ENCODE measurements at regions not wholly inside any gene's neighbourhood (a gene's known extent, or its start where the extent isn't known, plus 50 kb on each side); places are given as distances from the start of the nearest gene placed in this dataset.

DNA sequence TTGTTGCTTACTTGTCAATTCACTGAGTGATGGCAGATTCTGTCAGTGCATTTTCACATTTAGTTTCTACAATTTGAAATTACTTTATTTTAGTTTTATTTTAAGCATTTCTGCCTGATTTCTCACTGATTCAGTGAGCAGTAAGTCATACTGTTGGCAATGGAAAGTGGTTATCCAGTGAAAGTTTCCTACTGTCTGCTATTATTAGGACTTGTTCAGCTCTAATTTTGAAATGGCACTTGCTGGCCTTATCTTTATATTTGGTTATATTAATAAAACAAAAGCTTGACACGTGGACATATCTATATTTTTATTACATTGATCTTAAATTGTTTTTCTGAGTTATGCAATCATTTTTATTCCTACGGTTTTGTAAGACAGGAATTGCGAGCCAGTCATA, 871.8 kb upstream of the SLC35B3 start:
- TF ChIP-seq YY1 (IDR thresholded peaks at IDR 0.05; ENCODE audit: extremely low read depth, insufficient replicate concordance, low read depth, low read length) (no peak), POLR2AphosphoS5 (IDR thresholded peaks at IDR 0.05; ENCODE audit: low read depth, low read length) (no peak), CEBPB (IDR thresholded peaks at IDR 0.05; ENCODE audit: low read depth) (no peak), SP1 (IDR thresholded peaks at IDR 0.05; ENCODE audit: low read depth) (no peak), RAD21 (IDR thresholded peaks at IDR 0.05; ENCODE audit: low read depth) (no peak), FOSL1 (IDR thresholded peaks at IDR 0.05; ENCODE audit: low read depth) (no peak)
- TF ChIP-seq, protein P1, sequence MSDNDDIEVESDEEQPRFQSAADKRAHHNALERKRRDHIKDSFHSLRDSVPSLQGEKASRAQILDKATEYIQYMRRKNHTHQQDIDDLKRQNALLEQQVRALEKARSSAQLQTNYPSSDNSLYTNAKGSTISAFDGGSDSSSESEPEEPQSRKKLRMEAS (IDR thresholded peaks at IDR 0.05) = no peak
- ChIA-PET RAD21 (ENCODE audit: low non-redundant PET in 1 of 2, low total read pairs in 2 of 2, uncharacterized antibody in 2 of 2, unreplicated experiment in 2 of 2) (no interaction called here), POLR2A (no interaction called here), CTCF (no interaction called here)
- no TSS peak for BruUV-seq (replicated peaks)
- no peak overlapping the region for H3K4me2 ChIP-seq (ENCODE audit: low read length)
- no peak overlapping the region for H3K9ac ChIP-seq (ENCODE audit: low read length)
- no peak overlapping the region for H2AFZ ChIP-seq (ENCODE audit: low read depth, low read length, poor library complexity, severe bottlenecking)
- no peaks in the 10 kb centered on the region for H3K9me3 ChIP-seq (ENCODE audit: control insufficient read depth in 1 of 2, insufficient read depth in 1 of 2, low read depth in 1 of 2, low read length in 2 of 2)
- intact Hi-C loops (cut with micrococcal nuclease) = no loop called here
- no peaks in the 10 kb centered on the region for H3K79me2 ChIP-seq (ENCODE audit: insufficient read depth, low read length)
- H3K27me3 ChIP-seq (ENCODE audit: insufficient read depth, low read length) = no peaks in the 10 kb centered on the region
- no peak overlapping the region for H3K4me3 ChIP-seq (replicated peaks in 1 of 2; ENCODE audit: low read depth in 1 of 2, low read length in 2 of 2)
- no peaks in the 10 kb centered on the region for H3K4me1 ChIP-seq (ENCODE audit: control insufficient read depth in 1 of 2, insufficient read depth in 2 of 2, low read length in 2 of 2)
- no peak for DNase-seq (ENCODE audit: low read depth, low spot score)
- no peak for ATAC-seq
- H3K9me2 ChIP-seq (ENCODE audit: insufficient read depth) = no peaks in the 10 kb centered on the region
- no peaks in the 10 kb centered on the region for H3K36me3 ChIP-seq (ENCODE audit: control insufficient read depth in 1 of 2, insufficient read depth in 2 of 2, low read length in 2 of 2)
- H4K20me1 ChIP-seq (ENCODE audit: insufficient read depth) = no peaks in the 10 kb centered on the region
- H3K27ac ChIP-seq (ENCODE audit: low read depth, low read length) = no peak overlapping the region

DNA sequence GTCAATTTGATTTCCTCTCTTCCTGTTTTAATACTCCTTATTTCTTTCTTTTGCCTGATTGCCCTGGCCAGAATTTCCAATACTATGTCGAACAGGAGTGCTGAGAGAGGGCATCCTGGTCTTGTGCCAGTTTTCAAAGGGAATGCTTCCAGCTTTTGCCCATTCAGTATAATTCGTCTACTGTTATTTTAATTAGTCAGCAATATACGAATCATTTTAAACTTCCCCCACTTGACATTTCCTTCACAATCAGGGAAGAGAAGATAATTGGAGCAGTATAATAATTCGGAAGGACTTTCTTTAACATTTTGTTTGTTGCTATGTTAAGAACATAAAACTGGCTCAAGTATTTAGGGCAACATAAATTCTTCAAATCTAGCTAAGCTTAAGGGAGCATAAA, 860.3 kb upstream of the SLC35B3 start:
- no peak for TF ChIP-seq EZH2phosphoT487 (IDR thresholded peaks at IDR 0.05; ENCODE audit: borderline replicate concordance)
- TF ChIP-seq EZH2 (IDR thresholded peaks at IDR 0.05) = no peak
- TF ChIP-seq ZFX (IDR thresholded peaks at IDR 0.05) = no peak
- no peak for TF ChIP-seq TCF7L2 (IDR thresholded peaks at IDR 0.05; ENCODE audit: borderline replicate concordance, extremely low read depth, insufficient read depth, insufficient read length)
- TF ChIP-seq EGR1 (IDR thresholded peaks at IDR 0.05; ENCODE audit: low read depth) = no peak
- no peak for TF ChIP-seq CBX3 (IDR thresholded peaks at IDR 0.05; ENCODE audit: low read depth)
- no peak for TF ChIP-seq FOSL1 (IDR thresholded peaks at IDR 0.05; ENCODE audit: low read depth)
- TF ChIP-seq, protein P2, sequence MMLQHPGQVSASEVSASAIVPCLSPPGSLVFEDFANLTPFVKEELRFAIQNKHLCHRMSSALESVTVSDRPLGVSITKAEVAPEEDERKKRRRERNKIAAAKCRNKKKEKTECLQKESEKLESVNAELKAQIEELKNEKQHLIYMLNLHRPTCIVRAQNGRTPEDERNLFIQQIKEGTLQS (IDR thresholded peaks at IDR 0.05) = no peak
- no peak for TF ChIP-seq RAD21 (IDR thresholded peaks at IDR 0.05; ENCODE audit: low read depth)
- CTCF ChIA-PET = no interaction called here
- H3K4me1 ChIP-seq (ENCODE audit: control insufficient read depth in 1 of 2, insufficient read depth in 2 of 2, low read length in 2 of 2) = no peaks in the 10 kb centered on the region
- H3K9me3 ChIP-seq (ENCODE audit: control insufficient read depth in 1 of 2, insufficient read depth in 1 of 2, low read depth in 1 of 2, low read length in 2 of 2) = no peaks in the 10 kb centered on the region
- H4K20me1 ChIP-seq (ENCODE audit: insufficient read depth) = no peaks in the 10 kb centered on the region
- intact Hi-C loops (cut with micrococcal nuclease) = no loop called here
- H3K36me3 ChIP-seq (ENCODE audit: control insufficient read depth in 1 of 2, insufficient read depth in 2 of 2, low read length in 2 of 2) = no peaks in the 10 kb centered on the region
- POLR2A ChIA-PET = interaction anchor here (0.6 kb wide), 1 partner anchor 229 kb away, joined by 3 read pairs; no protein-coding TSS in a partner anchor
- no peak for ATAC-seq
- no TSS peak for BruUV-seq (replicated peaks)
- no peak overlapping the region for H3K4me2 ChIP-seq (ENCODE audit: low read length)
- no peak overlapping the region for H3K27ac ChIP-seq (ENCODE audit: low read depth, low read length)
- RAD21 ChIA-PET (ENCODE audit: low non-redundant PET in 1 of 2, low total read pairs in 2 of 2, uncharacterized antibody in 2 of 2, unreplicated experiment in 2 of 2) = no interaction called here
- no peak overlapping the region for H3K9ac ChIP-seq (ENCODE audit: low read length)
- H3K27me3 ChIP-seq (ENCODE audit: insufficient read depth, low read length) = peaks cover 3% of the 10 kb centered on the region; the same call in 1 of the 2 replicates
- H3K4me3 ChIP-seq (replicated peaks in 1 of 2; ENCODE audit: low read depth in 1 of 2, low read length in 2 of 2) = no peak overlapping the region
- H3K9me2 ChIP-seq (ENCODE audit: insufficient read depth) = no peaks in the 10 kb centered on the region
- no peaks in the 10 kb centered on the region for H3K79me2 ChIP-seq (ENCODE audit: insufficient read depth, low read length)
- no peak for DNase-seq (ENCODE audit: low read depth, low spot score)
- no peak overlapping the region for H2AFZ ChIP-seq (ENCODE audit: low read depth, low read length, poor library complexity, severe bottlenecking)
